HCT116 (cell line): ENCODE measurements at regions not wholly inside any gene's neighbourhood (a gene's known extent, or its start where the extent isn't known, plus 50 kb on each side); places are given as distances from the start of the nearest gene placed in this dataset.

Experiments
- ATAC-seq: fragments of 200-7000 bp; cut with Tn5 transposase; 2 replicates; pipeline ENCODE4 v1.9.1; 2020; ENCODE audit warnings: mild to moderate bottlenecking, moderate library complexity
- BruUV-seq: library from RNA; stranded (reverse); fragments of 400-500 nt; replicated peaks from 2 replicates; lab custom pipeline; 2021; lab: Mats Ljungman, UMichigan
- CTCF ChIA-PET: fragments of 300-600 bp; sonication (Branson Sonifier 250); formaldehyde crosslinking; loops from one replicate; lab custom pipeline; 2021; ENCODE audit warnings: antibody characterized with exemption; lab: Charles Lee
- POLR2A ChIA-PET: fragments of 300-600, 350-600 bp; sonication (Branson Sonifier 250); formaldehyde crosslinking; loops from one replicate; lab custom pipeline; 2021; ENCODE audit warnings: antibody characterized with exemption; lab: Charles Lee
- RAD21 ChIA-PET, 2 experiments: fragments of 300-600 bp; sonication (Branson Sonifier 250); formaldehyde crosslinking; loops; one replicate each; lab custom pipeline; 2023; ENCODE audit warnings: low total read pairs in 2 of 2; ENCODE audit not compliant: uncharacterized antibody in 2 of 2, unreplicated experiment in 2 of 2, low non-redundant PET in 1 of 2; lab: Charles Lee
- DNase-seq: peaks from one replicate; pipeline ENCODE4 v3.0.0-alpha.2; 2010; ENCODE audit warnings: low read depth, low spot score
- H2AFZ ChIP-seq: fragments of 200-600 bp; shearing (Covaris generic), sonication (generic); 2 replicates; pipeline ENCODE4 v1.6.1; 2017; ENCODE audit warnings: low read depth, mixed run types, mixed read lengths, antibody characterized with exemption, low read length; ENCODE audit not compliant: poor library complexity, severe bottlenecking
- H3K27ac ChIP-seq: 2 replicates; pipeline ENCODE4 v1.5.1; 2012; ENCODE audit warnings: low read depth, low read length
- H3K27me3 ChIP-seq: fragments of 200-600 bp; sonication (generic); 2 replicates; pipeline ENCODE4 v1.6.1; 2016; ENCODE audit warnings: mixed run types, low read length, mixed read lengths; ENCODE audit not compliant: insufficient read depth
- H3K36me3 ChIP-seq, 2 experiments: fragments of 200-500 bp in 1 of 2; fragments of 200-600 bp in 1 of 2; sonication (Bioruptor generic) in 1 of 2; sonication (generic) in 1 of 2; 2 replicates each; pipeline versions ENCODE4 v1.5.1 to v1.6.1; 2014 to 2016; ENCODE audit warnings: low read length in 2 of 2, inconsistent platforms in 1 of 2, mixed read lengths in 1 of 2, mixed run types in 1 of 2; ENCODE audit not compliant: insufficient read depth in 2 of 2, control insufficient read depth in 1 of 2
- H3K4me1 ChIP-seq, 2 experiments: fragments of 200-600 bp in 1 of 2; sonication (generic) in 1 of 2; 2 replicates each; pipeline versions ENCODE4 v1.5.1 to v1.6.1; 2012 to 2017; ENCODE audit warnings: low read length in 2 of 2, inconsistent platforms in 1 of 2, mild to moderate bottlenecking in 1 of 2, mixed read lengths in 1 of 2, mixed run types in 1 of 2, moderate library complexity in 1 of 2; ENCODE audit not compliant: insufficient read depth in 2 of 2, control insufficient read depth in 1 of 2
- H3K4me2 ChIP-seq: fragments of 200-600 bp; sonication (generic); 2 replicates; pipeline ENCODE4 v1.6.1; 2017; ENCODE audit warnings: mixed run types, low read length, mixed read lengths
- H3K4me3 ChIP-seq, 2 experiments: fragments of 200-600 bp in 1 of 2; sonication (generic) in 1 of 2; replicated peaks in 1 of 2; 2 replicates each; pipeline ENCODE4 v1.5.1; 2011 to 2016; ENCODE audit warnings: low read length in 2 of 2, control low read depth in 1 of 2, low read depth in 1 of 2, mild to moderate bottlenecking in 1 of 2, mixed read lengths in 1 of 2, mixed run types in 1 of 2
- H3K79me2 ChIP-seq: fragments of 200-600 bp; sonication (generic); 2 replicates; pipeline ENCODE4 v1.6.1; 2017; ENCODE audit warnings: mild to moderate bottlenecking, mixed run types, low read length, moderate library complexity, mixed read lengths; ENCODE audit not compliant: insufficient read depth
- H3K9ac ChIP-seq: fragments of 200-600 bp; sonication (generic); 2 replicates; pipeline ENCODE4 v1.6.1; 2016; ENCODE audit warnings: low read length, mixed read lengths
- H3K9me2 ChIP-seq: fragments of 200-600 bp; sonication (generic), shearing (Covaris generic); 2 replicates; pipeline ENCODE4 v1.6.1; 2017; ENCODE audit warnings: mixed run types, mild to moderate bottlenecking, moderate library complexity; ENCODE audit not compliant: insufficient read depth
- H3K9me3 ChIP-seq, 2 experiments: fragments of 200-500 bp in 1 of 2; fragments of 200-600 bp in 1 of 2; sonication (Bioruptor generic) in 1 of 2; sonication (generic) in 1 of 2; 2 replicates each; pipeline ENCODE4 v1.6.1; 2014 to 2017; ENCODE audit warnings: low read length in 2 of 2, mixed read lengths in 2 of 2, inconsistent platforms in 1 of 2, low read depth in 1 of 2, mild to moderate bottlenecking in 1 of 2, mixed run types in 1 of 2, moderate library complexity in 1 of 2; ENCODE audit not compliant: control insufficient read depth in 1 of 2, insufficient read depth in 1 of 2
- H4K20me1 ChIP-seq: fragments of 200-600 bp; sonication (generic), shearing (Covaris generic); 2 replicates; pipeline ENCODE4 v1.6.1; 2017; ENCODE audit warnings: mixed run types, mild to moderate bottlenecking, moderate library complexity; ENCODE audit not compliant: insufficient read depth
- ATF3 ChIP-seq: IDR thresholded peaks from 2 replicates; pipeline ENCODE4 v1.6.1; 2012
- CBX3 ChIP-seq: IDR thresholded peaks from 2 replicates; pipeline ENCODE4 v1.6.1; 2012; ENCODE audit warnings: low read depth
- CEBPB ChIP-seq: IDR thresholded peaks from 2 replicates; pipeline ENCODE4 v1.6.1; 2012; ENCODE audit warnings: low read depth
- CTCF ChIP-seq, 3 experiments: fragments of 200-600 bp in 1 of 3; sonication (generic) in 1 of 3; IDR thresholded peaks in 2 of 3; conservative IDR thresholded peaks in 1 of 3; 2 replicates each; pipeline ENCODE4 v1.5.1; 2012 to 2017; ENCODE audit warnings: low read depth in 2 of 3, low read length in 2 of 3, antibody characterized with exemption in 1 of 3, borderline replicate concordance in 1 of 3, control low read depth in 1 of 3, mild to moderate bottlenecking in 1 of 3, mixed read lengths in 1 of 3, mixed run types in 1 of 3, moderate library complexity in 1 of 3; ENCODE audit not compliant: insufficient read depth in 1 of 3
- EGR1 ChIP-seq: IDR thresholded peaks from 2 replicates; pipeline ENCODE4 v1.6.1; 2012; ENCODE audit warnings: low read depth
- ELF1 ChIP-seq: IDR thresholded peaks from 2 replicates; pipeline ENCODE4 v1.6.1; 2012; ENCODE audit warnings: low read depth, borderline replicate concordance
- EZH2 ChIP-seq: fragments of 200-600 bp; sonication (generic); IDR thresholded peaks from 2 replicates; pipeline ENCODE4 v1.6.1; 2017; ENCODE audit warnings: antibody characterized with exemption, mixed run types
- JUND ChIP-seq: IDR thresholded peaks from 2 replicates; pipeline ENCODE4 v1.6.1; 2012
- RAD21 ChIP-seq: IDR thresholded peaks from 2 replicates; pipeline ENCODE4 v1.6.1; 2012; ENCODE audit warnings: low read depth, mild to moderate bottlenecking
- SIN3A ChIP-seq: IDR thresholded peaks from 2 replicates; pipeline ENCODE4 v1.6.1; 2012; ENCODE audit warnings: low read depth
- TCF7L2 ChIP-seq: IDR thresholded peaks from 2 replicates; pipeline ENCODE4 v1.7.0; 2011; ENCODE audit warnings: borderline replicate concordance, inconsistent platforms; ENCODE audit not compliant: insufficient read depth, insufficient read length; ENCODE audit errors: extremely low read depth
- ZBTB33 ChIP-seq: IDR thresholded peaks from 2 replicates; pipeline ENCODE4 v1.6.1; 2011; ENCODE audit warnings: mild to moderate bottlenecking, low read length, moderate library complexity; ENCODE audit not compliant: insufficient replicate concordance; ENCODE audit errors: extremely low read depth
- intact Hi-C: fragments of 100-400 bp; cut with micrococcal nuclease; formaldehyde crosslinking; loops from 2 replicates; pipeline ENCODE4 v1.10.0; 2022
- TF ChIP-seq, protein P1 (sequence below): IDR thresholded peaks from 2 replicates; pipeline ENCODE4 v1.6.1; 2012; ENCODE audit warnings: low read depth

DNA sequence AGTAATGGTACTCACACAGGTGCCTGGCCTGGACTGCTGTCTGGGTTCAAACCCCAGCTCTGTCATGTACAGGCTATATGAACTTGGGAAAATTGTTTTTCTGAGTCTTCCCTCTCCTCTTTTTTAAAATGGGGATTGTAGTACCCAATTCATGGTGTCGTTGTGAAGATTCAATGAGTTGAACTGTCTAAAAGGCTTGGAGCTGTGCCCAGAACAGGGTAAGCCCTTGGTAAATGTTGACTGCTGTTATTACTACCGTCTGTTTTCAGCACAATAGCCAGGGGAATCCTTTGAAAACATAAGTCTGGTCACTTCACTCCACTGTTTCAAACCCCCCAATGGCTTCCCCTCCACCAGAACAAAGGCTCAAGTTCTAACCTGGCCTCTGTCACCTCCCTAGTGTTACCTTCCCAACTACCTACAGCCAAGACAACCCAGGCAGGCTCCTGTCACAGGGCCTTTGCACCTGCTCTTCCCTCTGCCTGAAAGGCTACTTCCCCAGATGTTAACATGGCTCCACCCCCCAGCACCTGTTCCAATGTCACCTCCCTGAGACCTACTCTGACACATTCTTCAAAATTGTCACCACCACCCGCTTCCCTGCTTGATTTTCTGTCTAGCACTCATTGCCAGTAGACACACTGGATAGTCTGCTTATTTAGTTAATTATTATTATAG is 152.8 kb downstream of the CHST1 start:
- no peaks in the 10 kb centered on the region for H3K9me2 ChIP-seq
- no peak overlapping the region for H3K9ac ChIP-seq
- no peak overlapping the region for H3K4me2 ChIP-seq
- no peak for TF ChIP-seq CBX3
- no peak for TF ChIP-seq ELF1
- no peak for TF ChIP-seq JUND
- no peak for TF ChIP-seq ZBTB33
- TF ChIP-seq CEBPB = no peak
- TF ChIP-seq TCF7L2 = no peak
- no peak for TF ChIP-seq EGR1
- no peaks in the 10 kb centered on the region for H3K9me3 ChIP-seq
- intact Hi-C loops = no loop called here
- H4K20me1 ChIP-seq = no peaks in the 10 kb centered on the region
- H3K79me2 ChIP-seq = no peaks in the 10 kb centered on the region
- no peaks in the 10 kb centered on the region; a peak in 1 of 4 replicates for H3K4me1 ChIP-seq
- no TSS peak for BruUV-seq
- DNase-seq (no peak), ATAC-seq (no peak)
- peaks cover 21% of the 10 kb centered on the region; the same call in 1 of the 2 replicates for H3K27me3 ChIP-seq
- ChIA-PET RAD21 (no interaction called here), POLR2A (no interaction called here), CTCF (no interaction called here)
- H2AFZ ChIP-seq = no peak overlapping the region
- H3K4me3 ChIP-seq = no peak overlapping the region
- no peak overlapping the region for H3K27ac ChIP-seq
- H3K36me3 ChIP-seq = no peaks in the 10 kb centered on the region

DNA sequence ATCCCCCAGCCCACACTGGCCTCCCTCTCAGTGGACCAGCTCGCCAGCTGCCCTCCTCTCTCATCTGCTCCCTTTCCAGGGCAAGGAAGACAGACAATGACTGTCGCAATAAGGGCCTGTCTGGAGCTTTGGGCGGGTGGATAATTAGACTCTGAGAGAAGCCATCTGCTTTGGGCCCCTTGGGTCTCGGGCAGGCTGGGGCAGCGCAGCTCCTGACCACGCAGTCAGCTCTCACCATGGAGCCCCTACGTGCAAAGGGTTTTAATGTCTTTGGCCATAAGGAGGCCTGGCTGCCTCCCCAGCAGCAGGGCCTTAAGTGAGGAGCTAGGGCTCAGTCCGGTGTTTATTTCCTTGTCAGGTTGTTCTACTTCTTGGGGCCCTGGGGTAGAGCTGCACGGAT is 153.9 kb downstream of the CHST1 start:
- H3K27me3 ChIP-seq = peaks cover 22% of the 10 kb centered on the region; the same call in 1 of the 2 replicates
- ChIA-PET POLR2A (no interaction called here), RAD21 (no interaction called here), CTCF (no interaction called here)
- H3K9me2 ChIP-seq = no peaks in the 10 kb centered on the region
- H4K20me1 ChIP-seq = no peaks in the 10 kb centered on the region
- H3K79me2 ChIP-seq = no peaks in the 10 kb centered on the region
- no peaks in the 10 kb centered on the region for H3K36me3 ChIP-seq
- H2AFZ ChIP-seq = no peak overlapping the region
- DNase-seq = no peak
- H3K27ac ChIP-seq = no peak overlapping the region
- no peak for ATAC-seq
- BruUV-seq = no TSS peak
- H3K9me3 ChIP-seq = no peaks in the 10 kb centered on the region
- H3K4me1 ChIP-seq = no peaks in the 10 kb centered on the region
- no peak overlapping the region for H3K9ac ChIP-seq
- H3K4me2 ChIP-seq = no peak overlapping the region
- H3K4me3 ChIP-seq = no peak overlapping the region
- intact Hi-C loops = no loop called here
- TF ChIP-seq EZH2 (no peak), RAD21 (no peak), ATF3 (no peak), SIN3A (no peak), CTCF (IDR thresholded peaks at IDR 0.05 in 2 of 3, conservative IDR thresholded peaks at IDR 0.05 in 1 of 3; ENCODE audit: borderline replicate concordance in 1 of 3, insufficient read depth in 1 of 3, low read depth in 2 of 3, low read length in 2 of 3) (no peak)
- TF ChIP-seq, protein P1, sequence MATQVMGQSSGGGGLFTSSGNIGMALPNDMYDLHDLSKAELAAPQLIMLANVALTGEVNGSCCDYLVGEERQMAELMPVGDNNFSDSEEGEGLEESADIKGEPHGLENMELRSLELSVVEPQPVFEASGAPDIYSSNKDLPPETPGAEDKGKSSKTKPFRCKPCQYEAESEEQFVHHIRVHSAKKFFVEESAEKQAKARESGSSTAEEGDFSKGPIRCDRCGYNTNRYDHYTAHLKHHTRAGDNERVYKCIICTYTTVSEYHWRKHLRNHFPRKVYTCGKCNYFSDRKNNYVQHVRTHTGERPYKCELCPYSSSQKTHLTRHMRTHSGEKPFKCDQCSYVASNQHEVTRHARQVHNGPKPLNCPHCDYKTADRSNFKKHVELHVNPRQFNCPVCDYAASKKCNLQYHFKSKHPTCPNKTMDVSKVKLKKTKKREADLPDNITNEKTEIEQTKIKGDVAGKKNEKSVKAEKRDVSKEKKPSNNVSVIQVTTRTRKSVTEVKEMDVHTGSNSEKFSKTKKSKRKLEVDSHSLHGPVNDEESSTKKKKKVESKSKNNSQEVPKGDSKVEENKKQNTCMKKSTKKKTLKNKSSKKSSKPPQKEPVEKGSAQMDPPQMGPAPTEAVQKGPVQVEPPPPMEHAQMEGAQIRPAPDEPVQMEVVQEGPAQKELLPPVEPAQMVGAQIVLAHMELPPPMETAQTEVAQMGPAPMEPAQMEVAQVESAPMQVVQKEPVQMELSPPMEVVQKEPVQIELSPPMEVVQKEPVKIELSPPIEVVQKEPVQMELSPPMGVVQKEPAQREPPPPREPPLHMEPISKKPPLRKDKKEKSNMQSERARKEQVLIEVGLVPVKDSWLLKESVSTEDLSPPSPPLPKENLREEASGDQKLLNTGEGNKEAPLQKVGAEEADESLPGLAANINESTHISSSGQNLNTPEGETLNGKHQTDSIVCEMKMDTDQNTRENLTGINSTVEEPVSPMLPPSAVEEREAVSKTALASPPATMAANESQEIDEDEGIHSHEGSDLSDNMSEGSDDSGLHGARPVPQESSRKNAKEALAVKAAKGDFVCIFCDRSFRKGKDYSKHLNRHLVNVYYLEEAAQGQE = no peak
